ENCODE measurements at regions not wholly inside any gene's neighbourhood (a gene's known extent, or its start where the extent isn't known, plus 50 kb on each side); places are given as distances from the start of the nearest gene placed in this dataset.
A peak's percentile ranks its signal among the peaks of the same experiment; 100 is the strongest.

GRCh38 chr13:68304286-68304893 is 1074.3 kb upstream of the PCDH9 start:
- TF ChIP-seq CTCF (IDR thresholded peaks at IDR 0.05; ENCODE audit: extremely low read depth, insufficient read depth, missing control alignments) = peak; percentile 69
- in situ Hi-C loops (cut with MboI; ENCODE audit: low pct_unique_long_range_greater_than_20kb, low sequenced_read_pairs, unreplicated experiment) = no loop called here
- peak; percentile 17 for DNase-seq (ENCODE audit: low spot score)

GRCh38 chr13:68293631-68294030 is 1063.5 kb upstream of the PCDH9 start:
- TF ChIP-seq CTCF (IDR thresholded peaks at IDR 0.05; ENCODE audit: extremely low read depth, insufficient read depth, missing control alignments) = no peak
- no peak for DNase-seq (ENCODE audit: low spot score)
- in situ Hi-C loops (cut with MboI; ENCODE audit: low pct_unique_long_range_greater_than_20kb, low sequenced_read_pairs, unreplicated experiment) = no loop called here

- in situ Hi-C loops (cut with MboI; ENCODE audit: low pct_unique_long_range_greater_than_20kb, low sequenced_read_pairs, unreplicated experiment) = no loop called here
- DNase-seq (ENCODE audit: low spot score) = no peak
- no peak for TF ChIP-seq CTCF (IDR thresholded peaks at IDR 0.05; ENCODE audit: extremely low read depth, insufficient read depth, missing control alignments)
Observed at GRCh38 chr13:68292601-68293000, 1062.5 kb upstream of the PCDH9 start.

- no peak for DNase-seq (ENCODE audit: low spot score)
- in situ Hi-C loops (cut with MboI; ENCODE audit: low pct_unique_long_range_greater_than_20kb, low sequenced_read_pairs, unreplicated experiment) = no loop called here
- no peak for TF ChIP-seq CTCF (IDR thresholded peaks at IDR 0.05; ENCODE audit: extremely low read depth, insufficient read depth, missing control alignments)
Observed at GRCh38 chr13:68291595-68291994, 1061.5 kb upstream of the PCDH9 start.

- no peak for TF ChIP-seq CTCF (IDR thresholded peaks at IDR 0.05; ENCODE audit: extremely low read depth, insufficient read depth, missing control alignments)
- in situ Hi-C loops (cut with MboI; ENCODE audit: low pct_unique_long_range_greater_than_20kb, low sequenced_read_pairs, unreplicated experiment) = no loop called here
- DNase-seq (ENCODE audit: low spot score) = no peak
Observed at GRCh38 chr13:68275758-68276157, 1045.6 kb upstream of the PCDH9 start.

GRCh38 chr13:68272652-68273051 is 1042.5 kb upstream of the PCDH9 start:
- TF ChIP-seq CTCF (IDR thresholded peaks at IDR 0.05; ENCODE audit: extremely low read depth, insufficient read depth, missing control alignments) = no peak
- in situ Hi-C loops (cut with MboI; ENCODE audit: low pct_unique_long_range_greater_than_20kb, low sequenced_read_pairs, unreplicated experiment) = no loop called here
- DNase-seq (ENCODE audit: low spot score) = no peak

GRCh38 chr13:68264692-68265091 is 1034.6 kb upstream of the PCDH9 start:
- in situ Hi-C loops (cut with MboI; ENCODE audit: low pct_unique_long_range_greater_than_20kb, low sequenced_read_pairs, unreplicated experiment) = no loop called here
- no peak for TF ChIP-seq CTCF (IDR thresholded peaks at IDR 0.05; ENCODE audit: extremely low read depth, insufficient read depth, missing control alignments)
- DNase-seq (ENCODE audit: low spot score) = no peak

Data from GM13977 (cell line).